ENCODE measurements at regions not wholly inside any gene's neighbourhood (a gene's known extent, or its start where the extent isn't known, plus 50 kb on each side); places are given as distances from the start of the nearest gene placed in this dataset.
"Not testable (repeated sequence)": the region's sequence is repeated elsewhere in the genome, so short reads cannot be mapped to it uniquely, and the experiment has no call there.

- no peak for DNase-seq (ENCODE audit: low spot score)
Observed at GRCh38 chr2:234374736-234375135, 122.1 kb downstream of the ARL4C start.

GRCh38 chr2:234374150-234374508, 122.8 kb downstream of the ARL4C start:
- DNase-seq (ENCODE audit: low spot score) = no peak

GRCh38 chr2:234373481-234374149, 123.3 kb downstream of the ARL4C start:
- no peak for DNase-seq (ENCODE audit: low spot score)

GRCh38 chr2:234373060-234373459, 123.8 kb downstream of the ARL4C start:
- DNase-seq (ENCODE audit: low spot score) = no peak

GRCh38 chr2:234372506-234372905, 124.4 kb downstream of the ARL4C start:
- no peak for DNase-seq (ENCODE audit: low spot score)

- peak; percentile 40 for DNase-seq (ENCODE audit: low spot score)
Observed at GRCh38 chr2:234368861-234369261, 128.0 kb downstream of the ARL4C start.

GRCh38 chr2:234366891-234367290, 130.0 kb downstream of the ARL4C start:
- DNase-seq (ENCODE audit: low spot score) = no peak

- DNase-seq (ENCODE audit: low spot score) = no peak
Observed at GRCh38 chr2:234364661-234365060, 132.2 kb downstream of the ARL4C start.

- DNase-seq (ENCODE audit: low spot score) = no peak
Observed at GRCh38 chr2:234363647-234364294, 133.1 kb downstream of the ARL4C start.

GRCh38 chr2:234363011-234363487, 133.8 kb downstream of the ARL4C start:
- DNase-seq (ENCODE audit: low spot score) = peak; percentile 80

- not testable (repeated sequence) for DNase-seq (ENCODE audit: low spot score)
Observed at GRCh38 chr2:234360313-234360975, 136.4 kb downstream of the ARL4C start.

- no peak for DNase-seq (ENCODE audit: low spot score)
Observed at GRCh38 chr2:234357666-234358065, 139.2 kb downstream of the ARL4C start.

- no peak for DNase-seq (ENCODE audit: low spot score)
Observed at GRCh38 chr2:234355808-234356365, 141.0 kb downstream of the ARL4C start.

GRCh38 chr2:234355021-234355720, 141.7 kb downstream of the ARL4C start:
- no peak for DNase-seq (ENCODE audit: low spot score)

GRCh38 chr2:234352270-234352669, 144.6 kb downstream of the ARL4C start:
- DNase-seq (ENCODE audit: low spot score) = no peak

- not testable (repeated sequence) for DNase-seq (ENCODE audit: low spot score)
Observed at GRCh38 chr2:234351866-234352265, 145.0 kb downstream of the ARL4C start.

- DNase-seq (ENCODE audit: low spot score) = no peak
Observed at GRCh38 chr2:234348081-234348480, 148.8 kb downstream of the ARL4C start.

- no peak for DNase-seq (ENCODE audit: low spot score)
Observed at GRCh38 chr2:234345921-234346320, 151.0 kb downstream of the ARL4C start.

- DNase-seq (ENCODE audit: low spot score) = no peak
Observed at GRCh38 chr2:234344012-234344411, 152.9 kb downstream of the ARL4C start.

- DNase-seq (ENCODE audit: low spot score) = no peak
Observed at GRCh38 chr2:234343372-234343771, 153.5 kb downstream of the ARL4C start.

- DNase-seq (ENCODE audit: low spot score) = no peak
Observed at GRCh38 chr2:234341306-234341985, 155.4 kb downstream of the ARL4C start.

- no peak for DNase-seq (ENCODE audit: low spot score)
Observed at GRCh38 chr2:234339501-234339900, 157.4 kb downstream of the ARL4C start.

Measured in iPS-NIHi11 (cell line).